H1 (cell line): ENCODE measurements at regions not wholly inside any gene's neighbourhood (a gene's known extent, or its start where the extent isn't known, plus 50 kb on each side); places are given as distances from the start of the nearest gene placed in this dataset.

ENCODE experiments used
- CTCF ChIA-PET: fragments of 300-600 bp; sonication (Branson Sonifier 250); formaldehyde crosslinking; loops from one replicate; lab custom pipeline; 2021; ENCODE audit not compliant: partially characterized antibody; lab: Charles Lee
- POLR2A ChIA-PET: fragments of 300-600 bp; sonication (Branson Sonifier 250); formaldehyde crosslinking; loops from one replicate; lab custom pipeline; 2021; ENCODE audit warnings: inconsistent platforms; ENCODE audit not compliant: partially characterized antibody; lab: Charles Lee
- DNase-seq, 2 experiments: peaks; one replicate each; pipeline versions ENCODE4 v3.0.0 to v3.0.0-alpha.2; 2010 to 2022; ENCODE audit warnings: low spot score in 2 of 2, low read depth in 1 of 2, mixed read lengths in 1 of 2
- FAIRE-seq: peaks from 2 replicates; lab custom pipeline; 2011; peaks lifted over from hg19 to GRCh38; lab: Jason Lieb, UNC
- H2AFZ ChIP-seq: 2 replicates; pipeline ENCODE4 v1.8.1; 2012; ENCODE audit warnings: low read length, inconsistent platforms
- H2AK5ac ChIP-seq: 2 replicates; pipeline ENCODE4 v1.6.1; 2013; ENCODE audit warnings: low read depth, low read length
- H2BK120ac ChIP-seq: replicated peaks from 2 replicates; pipeline ENCODE3; 2013; ENCODE audit warnings: low read depth, low read length, inconsistent platforms
- H2BK12ac ChIP-seq: 2 replicates; pipeline ENCODE4 v1.6.1; 2013; ENCODE audit warnings: low read depth, low read length
- H2BK15ac ChIP-seq: 2 replicates; pipeline ENCODE4 v1.6.1; 2013; ENCODE audit warnings: low read length
- H2BK20ac ChIP-seq: 2 replicates; pipeline ENCODE4 v1.6.1; 2013; ENCODE audit warnings: low read length
- H2BK5ac ChIP-seq: 2 replicates; pipeline ENCODE4 v1.6.1; 2013; ENCODE audit warnings: low read depth, low read length
- H3K14ac ChIP-seq: 2 replicates; pipeline ENCODE4 v1.6.1; 2013; ENCODE audit warnings: inconsistent platforms; ENCODE audit not compliant: insufficient read length
- H3K18ac ChIP-seq: 2 replicates; pipeline ENCODE4 v1.6.1; 2013; ENCODE audit warnings: low read length; ENCODE audit errors: extremely low read depth
- H3K23ac ChIP-seq: 2 replicates; pipeline ENCODE4 v1.6.1; 2013; ENCODE audit warnings: inconsistent platforms; ENCODE audit not compliant: insufficient read length
- H3K23me2 ChIP-seq: 2 replicates; pipeline ENCODE4 v1.6.1; 2013; ENCODE audit warnings: low read depth, low read length
- H3K27ac ChIP-seq: 2 replicates; pipeline ENCODE4 v1.6.1; 2011; ENCODE audit warnings: low read depth, low read length, inconsistent platforms
- H3K27me3 ChIP-seq, 4 experiments: replicated peaks in 1 of 4; 1 replicate in 1 of 4; 2 replicates in 3 of 4; pipeline versions ENCODE4 v1.6.1 to v1.8.1; 2011 to 2013; ENCODE audit warnings: low read length in 3 of 4, mild to moderate bottlenecking in 3 of 4, inconsistent platforms in 2 of 4, mixed read lengths in 2 of 4, moderate library complexity in 1 of 4; ENCODE audit not compliant: control insufficient read depth in 3 of 4, insufficient read depth in 3 of 4; ENCODE audit errors: extremely low read depth in 1 of 4
- H3K36me3 ChIP-seq, 4 experiments: 2 replicates each; pipeline versions ENCODE4 v1.6.1 to v1.8.1; 2011 to 2013; ENCODE audit warnings: mild to moderate bottlenecking in 4 of 4, low read length in 3 of 4, moderate library complexity in 2 of 4, control low read depth in 1 of 4, inconsistent platforms in 1 of 4; ENCODE audit not compliant: insufficient read depth in 4 of 4, control insufficient read depth in 2 of 4
- H3K4ac ChIP-seq: replicated peaks from 2 replicates; pipeline ENCODE3; 2013; ENCODE audit warnings: low read length, low read depth, mixed read lengths, inconsistent platforms; ENCODE audit not compliant: insufficient read length
- H3K4me1 ChIP-seq, 4 experiments: replicated peaks in 1 of 4; 1 replicate in 1 of 4; 2 replicates in 3 of 4; pipeline versions ENCODE4 v1.6.1 to v1.8.1; 2011 to 2013; ENCODE audit warnings: low read length in 3 of 4, inconsistent platforms in 2 of 4, mixed read lengths in 1 of 4; ENCODE audit not compliant: insufficient read depth in 4 of 4, control insufficient read depth in 3 of 4
- H3K4me2 ChIP-seq, 2 experiments: 2 replicates each; pipeline versions ENCODE4 v1.6.1 to v1.8.1; 2011 to 2013; ENCODE audit warnings: low read depth in 2 of 2, low read length in 2 of 2, control low read depth in 1 of 2, inconsistent platforms in 1 of 2, mild to moderate bottlenecking in 1 of 2; ENCODE audit not compliant: insufficient read depth in 1 of 2
- H3K4me3 ChIP-seq, 4 experiments: fragments of 200-600, 300-600 bp in 1 of 4; sonication (generic), shearing (Covaris generic), sonication (Bioruptor Twin) in 1 of 4; 2 replicates each; pipeline versions ENCODE4 v1.5.1 to v1.8.1; 2011 to 2016; ENCODE audit warnings: low read length in 4 of 4, low read depth in 3 of 4, control low read depth in 2 of 4, inconsistent platforms in 2 of 4, mild to moderate bottlenecking in 2 of 4, mixed read lengths in 1 of 4, moderate library complexity in 1 of 4; ENCODE audit not compliant: insufficient read depth in 2 of 4; ENCODE audit errors: extremely low read depth in 1 of 4
- H3K56ac ChIP-seq: replicated peaks from 2 replicates; pipeline ENCODE3; 2013; ENCODE audit warnings: low read depth, mild to moderate bottlenecking, mixed read lengths, low read length, inconsistent platforms; ENCODE audit not compliant: insufficient read length
- H3K79me1 ChIP-seq: 2 replicates; pipeline ENCODE4 v1.6.1; 2013; ENCODE audit warnings: low read depth, low read length, control low read depth
- H3K79me2 ChIP-seq, 2 experiments: 2 replicates each; pipeline versions ENCODE4 v1.6.1 to v1.8.1; 2012 to 2013; ENCODE audit warnings: low read length in 2 of 2, mild to moderate bottlenecking in 2 of 2, inconsistent platforms in 1 of 2; ENCODE audit not compliant: insufficient read depth in 2 of 2, control insufficient read depth in 1 of 2
- H3K9ac ChIP-seq, 4 experiments: replicated peaks in 1 of 4; 1 replicate in 1 of 4; 2 replicates in 3 of 4; pipeline versions ENCODE4 v1.6.1 to v1.8.1; 2011 to 2013; ENCODE audit warnings: low read depth in 3 of 4, low read length in 3 of 4, control low read depth in 2 of 4, mild to moderate bottlenecking in 2 of 4, moderate library complexity in 2 of 4, inconsistent platforms in 1 of 4; ENCODE audit errors: extremely low read depth in 1 of 4
- H3K9me3 ChIP-seq, 2 experiments: 2 replicates each; pipeline versions ENCODE4 v1.6.1 to v1.8.1; 2012 to 2013; ENCODE audit warnings: mild to moderate bottlenecking in 2 of 2, moderate library complexity in 2 of 2, control low read depth in 1 of 2, inconsistent platforms in 1 of 2, low read depth in 1 of 2, low read length in 1 of 2, mixed read lengths in 1 of 2; ENCODE audit not compliant: insufficient read depth in 2 of 2
- H4K20me1 ChIP-seq, 2 experiments: replicated peaks in 1 of 2; 2 replicates each; pipeline versions ENCODE3 to v1.8.1; 2011 to 2013; ENCODE audit warnings: inconsistent platforms in 2 of 2, low read length in 2 of 2, mild to moderate bottlenecking in 1 of 2; ENCODE audit not compliant: insufficient read depth in 2 of 2, control insufficient read depth in 1 of 2
- H4K5ac ChIP-seq: 2 replicates; pipeline ENCODE4 v1.6.1; 2013; ENCODE audit warnings: low read length, low read depth, mixed read lengths, inconsistent platforms; ENCODE audit not compliant: insufficient read length
- H4K8ac ChIP-seq: 2 replicates; pipeline ENCODE4 v1.8.0; 2013; ENCODE audit warnings: mild to moderate bottlenecking, moderate library complexity, low read length, inconsistent platforms; ENCODE audit not compliant: insufficient read depth; ENCODE audit errors: extremely low read depth
- H4K91ac ChIP-seq: replicated peaks from 2 replicates; pipeline ENCODE3; 2013; ENCODE audit warnings: low read length, mixed read lengths, inconsistent platforms; ENCODE audit not compliant: insufficient read length
- ASH2L ChIP-seq: fragments of 200-600, 300-600 bp; sonication (generic); IDR thresholded peaks from one replicate; pipeline ENCODE4 v1.7.1; 2017; ENCODE audit warnings: low read length
- CBX5 ChIP-seq: fragments of 300-800, 300-1000 bp; sonication (generic); IDR thresholded peaks from 2 replicates; pipeline ENCODE4 v1.7.1; 2016; ENCODE audit warnings: antibody characterized with exemption, low read length, low read depth
- CTBP2 ChIP-seq: IDR thresholded peaks from 2 replicates; pipeline ENCODE4 v1.7.0; 2011; ENCODE audit warnings: borderline replicate concordance, mild to moderate bottlenecking, moderate library complexity, mixed read lengths, low read length; ENCODE audit not compliant: insufficient read depth, insufficient read length
- CTCF ChIP-seq, 3 experiments: IDR thresholded peaks; 1 replicate in 2 of 3; 2 replicates in 1 of 3; pipeline versions ENCODE4 v1.5.1 to v1.6.1; 2011; ENCODE audit warnings: low read length in 3 of 3, mild to moderate bottlenecking in 3 of 3, inconsistent platforms in 2 of 3, low read depth in 1 of 3, moderate library complexity in 1 of 3; ENCODE audit not compliant: insufficient read depth in 1 of 3; ENCODE audit errors: control extremely low read depth in 1 of 3
- E2F6 ChIP-seq: IDR thresholded peaks from 2 replicates; pipeline ENCODE4 v1.6.1; 2012; ENCODE audit warnings: inconsistent platforms
- EGR1 ChIP-seq: IDR thresholded peaks from 2 replicates; pipeline ENCODE4 v1.6.1; 2011; ENCODE audit warnings: low read depth, low read length, borderline replicate concordance
- EP300 ChIP-seq, 2 experiments: IDR thresholded peaks; 1 replicate in 1 of 2; 2 replicates in 1 of 2; pipeline ENCODE4 v1.6.1; 2011 to 2012; ENCODE audit warnings: low read depth in 2 of 2, low read length in 2 of 2, mild to moderate bottlenecking in 2 of 2, borderline replicate concordance in 1 of 2, inconsistent platforms in 1 of 2, moderate library complexity in 1 of 2
- GABPA ChIP-seq: IDR thresholded peaks from 2 replicates; pipeline ENCODE4 v1.6.1; 2011; ENCODE audit warnings: mild to moderate bottlenecking, low read length, moderate library complexity, borderline replicate concordance; ENCODE audit not compliant: insufficient read depth
- RAD21 ChIP-seq, 2 experiments: IDR thresholded peaks in 1 of 2; conservative IDR thresholded peaks in 1 of 2; 2 replicates each; pipeline ENCODE4 v1.6.1; 2011; ENCODE audit warnings: low read depth in 2 of 2, low read length in 2 of 2, improper control_type of control experiment in 1 of 2, inconsistent platforms in 1 of 2, mild to moderate bottlenecking in 1 of 2, moderate library complexity in 1 of 2
- RFX5 ChIP-seq: IDR thresholded peaks from 2 replicates; pipeline ENCODE4 v1.6.1; 2011; ENCODE audit warnings: low read depth, low read length, improper control_type of control experiment, borderline replicate concordance
- WGBS, 2 experiments: shearing (Covaris generic) in 1 of 2; methylation state at CpG; one replicate each; pipeline versions ENCODE4 v1.1.6 to v1.1.7; 2013 to 2015; ENCODE audit warnings: low lambda C conversion rate in 2 of 2, mixed read lengths in 2 of 2, inconsistent platforms in 1 of 2, low coverage in 1 of 2, missing lambda C conversion rate in 1 of 2; ENCODE audit not compliant: insufficient replicate concordance in 2 of 2, insufficient coverage in 1 of 2, insufficient read length in 1 of 2; ENCODE audit errors: extremely low coverage in 1 of 2, missing lambda C conversion rate in 1 of 2; 5-methylcytosine and 5-hydroxymethylcytosine counted together

GRCh38 chr14:76701981-76702380, 59.3 kb upstream of the VASH1 start:
- H3K56ac ChIP-seq, result no peak overlapping the region
- POLR2A ChIA-PET, result no interaction called here
- TF ChIP-seq EGR1 (no peak), CTBP2 (no peak), ASH2L (no peak), E2F6 (no peak), GABPA (no peak), RFX5 (no peak), CBX5 (no peak), RAD21 (IDR thresholded peaks at IDR 0.05 in 1 of 2, conservative IDR thresholded peaks at IDR 0.05 in 1 of 2; ENCODE audit: low read depth in 2 of 2, low read length in 2 of 2) (no peak), CTCF (IDR thresholded peaks at IDR 0.05; ENCODE audit: control extremely low read depth in 1 of 3, insufficient read depth in 1 of 3, low read depth in 1 of 3, low read length in 3 of 3) (no peak), EP300 (IDR thresholded peaks at IDR 0.05; ENCODE audit: borderline replicate concordance in 1 of 2, low read depth in 2 of 2, low read length in 2 of 2) (no peak)

More at GRCh38 chr14:76701981-76702380, 59.3 kb upstream of the VASH1 start:
- H3K9ac ChIP-seq, result no peak overlapping the region
- no peaks in the 10 kb centered on the region; a peak in 1 of 8 replicates for H3K36me3 ChIP-seq
- no peak overlapping the region for H3K4me3 ChIP-seq
- H3K27me3 ChIP-seq, result no peaks in the 10 kb centered on the region
- H3K23ac ChIP-seq, result no peak overlapping the region
- WGBS, 2 experiments, result 83% methylated on average over 3 of the region's 3 CpGs; no CpG with 5 or more reads in 1 of the 2 experiments
- no peak for FAIRE-seq
- H3K4ac ChIP-seq, result no peak overlapping the region
- H4K8ac ChIP-seq, result no peak overlapping the region
- no peaks in the 10 kb centered on the region for H4K20me1 ChIP-seq
- H2BK120ac ChIP-seq, result no peak overlapping the region
- CTCF ChIA-PET, result interaction anchor here (0.8 to 1.3 kb wide), 2 partner anchors 8 to 52 kb away, joined by 3 to 11 read pairs; no protein-coding TSS in a partner anchor
- H2BK15ac ChIP-seq, result no peak overlapping the region
- no peaks in the 10 kb centered on the region for H3K79me1 ChIP-seq
- no peak overlapping the region for H4K5ac ChIP-seq
- no peaks in the 10 kb centered on the region for H3K79me2 ChIP-seq
- no peak overlapping the region for H2AFZ ChIP-seq
- no peak overlapping the region for H3K27ac ChIP-seq
- no peak overlapping the region for H2BK5ac ChIP-seq
- H3K14ac ChIP-seq, result no peak overlapping the region
- no peak overlapping the region for H2BK12ac ChIP-seq
- H4K91ac ChIP-seq, result no peak overlapping the region
- H3K18ac ChIP-seq, result no peak overlapping the region
- H3K23me2 ChIP-seq, result no peaks in the 10 kb centered on the region
- H3K4me2 ChIP-seq, result no peak overlapping the region
- no peak for DNase-seq
- H2AK5ac ChIP-seq, result no peak overlapping the region
- H3K4me1 ChIP-seq, result no peaks in the 10 kb centered on the region
- H3K9me3 ChIP-seq, result peaks cover 0 to 4% of the 10 kb centered on the region in 2 experiments; a peak in 1 of 4 replicates
- H2BK20ac ChIP-seq, result no peak overlapping the region
